WTC11 (cell line): ENCODE measurements at regions not wholly inside any gene's neighbourhood (a gene's known extent, or its start where the extent isn't known, plus 50 kb on each side); places are given as distances from the start of the nearest gene placed in this dataset.

Experiments used
- ATAC-seq: fragments of 200-7000 bp; cut with Tn5 transposase; 2 replicates; pipeline ENCODE4 v1.10.0; 2021; ENCODE audit warnings: mild to moderate bottlenecking, moderate library complexity
- CTCF ChIA-PET: fragments of 300-600 bp; sonication (Branson Sonifier 250); formaldehyde crosslinking; loops from one replicate; lab custom pipeline; 2021; ENCODE audit warnings: antibody characterized with exemption; lab: Charles Lee
- POLR2A ChIA-PET: fragments of 350-600 bp; sonication (Branson Sonifier 250); formaldehyde crosslinking; loops from one replicate; lab custom pipeline; 2021; ENCODE audit warnings: antibody characterized with exemption; lab: Charles Lee
- DNase-seq: peaks from one replicate; pipeline ENCODE4 v3.0.0; 2021; ENCODE audit warnings: low spot score
- H3K27ac Mint-ChIP-seq: 2 replicates; pipeline ENCODE4 v1.8.0; 2021; ENCODE audit warnings: mixed read lengths
- H3K27me3 Mint-ChIP-seq: 2 replicates; pipeline ENCODE4 v1.8.0; 2021; ENCODE audit warnings: low read depth, mild to moderate bottlenecking, moderate library complexity, mixed read lengths
- H3K36me3 Mint-ChIP-seq: 2 replicates; pipeline ENCODE4 v1.8.0; 2021; ENCODE audit warnings: mixed read lengths
- H3K4me1 Mint-ChIP-seq: 2 replicates; pipeline ENCODE4 v1.8.0; 2022; ENCODE audit warnings: mixed read lengths
- H3K4me3 Mint-ChIP-seq: 2 replicates; pipeline ENCODE4 v1.8.0; 2021; ENCODE audit warnings: mild to moderate bottlenecking, moderate library complexity, mixed read lengths
- H3K9me3 Mint-ChIP-seq: 2 replicates; pipeline ENCODE4 v1.8.0; 2021; ENCODE audit warnings: mixed read lengths
- CREB1 ChIP-seq: sonication (generic); formaldehyde crosslinking; IDR thresholded peaks from 2 replicates; pipeline ENCODE4 v1.8.0; 2023; ENCODE audit warnings: mild to moderate bottlenecking, missing genetic modification reagents
- CREM ChIP-seq: sonication (generic); formaldehyde crosslinking; IDR thresholded peaks from 2 replicates; pipeline ENCODE4 v1.8.1; 2022; ENCODE audit warnings: mild to moderate bottlenecking, missing genetic modification reagents, moderate library complexity
- ESRRA ChIP-seq: sonication (generic); formaldehyde crosslinking; IDR thresholded peaks from 2 replicates; pipeline ENCODE4 v1.8.1; 2022; ENCODE audit warnings: mild to moderate bottlenecking, missing genetic modification reagents, borderline replicate concordance
- ETV6 ChIP-seq: sonication (generic); formaldehyde crosslinking; IDR thresholded peaks from 2 replicates; pipeline ENCODE4 v1.8.1; 2022; ENCODE audit warnings: mild to moderate bottlenecking, missing genetic modification reagents
- FOXP1 ChIP-seq: sonication (generic); formaldehyde crosslinking; IDR thresholded peaks from 2 replicates; pipeline ENCODE4 v1.8.0; 2022; ENCODE audit warnings: missing genetic modification reagents, mild to moderate bottlenecking, moderate library complexity, borderline replicate concordance
- GRHL2 ChIP-seq: fragments of 250-450 bp; sonication (Bioruptor Pico); IDR thresholded peaks from 2 replicates; pipeline ENCODE4 v1.8.0; 2022; ENCODE audit warnings: mild to moderate bottlenecking, moderate library complexity; ENCODE audit not compliant: insufficient replicate concordance, severe bottlenecking
- HMGA2 ChIP-seq: fragments of 250-450 bp; sonication (Bioruptor Pico); IDR thresholded peaks from 2 replicates; pipeline ENCODE4 v1.4.0; 2021; ENCODE audit warnings: mild to moderate bottlenecking, moderate library complexity
- NR1H2 ChIP-seq: sonication (generic); formaldehyde crosslinking; IDR thresholded peaks from 2 replicates; pipeline ENCODE4 v1.9.0; 2021; ENCODE audit warnings: mild to moderate bottlenecking, moderate library complexity, missing genetic modification reagents
- PRRX2 ChIP-seq: fragments of 250-450 bp; sonication (Bioruptor Pico); IDR thresholded peaks from 2 replicates; pipeline ENCODE4 v1.8.0; 2021; ENCODE audit warnings: mild to moderate bottlenecking
- SMAD3 ChIP-seq: sonication (generic); formaldehyde crosslinking; IDR thresholded peaks from 2 replicates; pipeline ENCODE4 v1.8.0; 2022; ENCODE audit warnings: missing genetic modification reagents, mild to moderate bottlenecking, borderline replicate concordance
- TCF7 ChIP-seq: sonication (generic); formaldehyde crosslinking; IDR thresholded peaks from 2 replicates; pipeline ENCODE4 v1.8.0; 2022; ENCODE audit warnings: mild to moderate bottlenecking, low read depth, missing genetic modification reagents, moderate library complexity
- ZNF232 ChIP-seq: sonication (generic); formaldehyde crosslinking; IDR thresholded peaks from 2 replicates; pipeline ENCODE4 v1.8.0; 2022; ENCODE audit warnings: mild to moderate bottlenecking, missing genetic modification reagents
- ZNF317 ChIP-seq: sonication (generic); formaldehyde crosslinking; IDR thresholded peaks from 2 replicates; pipeline ENCODE4 v1.8.1; 2023; ENCODE audit warnings: low read depth, mild to moderate bottlenecking, moderate library complexity, missing genetic modification reagents, borderline replicate concordance
- ZNF416 ChIP-seq: fragments of 250-450 bp; sonication (Bioruptor Pico); IDR thresholded peaks from 2 replicates; pipeline ENCODE4 v1.9.0; 2021; ENCODE audit warnings: mild to moderate bottlenecking, inconsistent platforms
- TF ChIP-seq, protein P1 (sequence below): sonication (generic); formaldehyde crosslinking; IDR thresholded peaks from 2 replicates; pipeline ENCODE4 v1.8.1; 2022; ENCODE audit warnings: mild to moderate bottlenecking, moderate library complexity, missing genetic modification reagents
- TF ChIP-seq, protein P2 (sequence below): sonication (generic); formaldehyde crosslinking; IDR thresholded peaks from 2 replicates; pipeline ENCODE4 v1.8.1; 2023; ENCODE audit warnings: mild to moderate bottlenecking, missing genetic modification reagents
- TF ChIP-seq, protein P3 (sequence below): sonication (generic); formaldehyde crosslinking; IDR thresholded peaks from 2 replicates; pipeline ENCODE4 v1.8.1; 2023; ENCODE audit warnings: mild to moderate bottlenecking, moderate library complexity, missing genetic modification reagents
- TF ChIP-seq, protein P4 (sequence below): sonication (generic); formaldehyde crosslinking; IDR thresholded peaks from 2 replicates; pipeline ENCODE4 v1.8.0; 2023; ENCODE audit warnings: missing genetic modification reagents
- TF ChIP-seq, protein P5 (sequence below): fragments of 250-450 bp; sonication (Bioruptor Pico); IDR thresholded peaks from 2 replicates; pipeline ENCODE4 v1.9.0; 2021; ENCODE audit warnings: mild to moderate bottlenecking
- TF ChIP-seq, protein P6 (sequence below): sonication (generic); formaldehyde crosslinking; IDR thresholded peaks from 2 replicates; pipeline ENCODE4 v1.8.0; 2022; ENCODE audit warnings: mild to moderate bottlenecking, missing genetic modification reagents
- TF ChIP-seq, protein P7 (sequence below): fragments of 250-450 bp; sonication (Bioruptor Pico); conservative IDR thresholded peaks from 2 replicates; pipeline ENCODE4 v1.9.0; 2021; ENCODE audit warnings: mild to moderate bottlenecking

DNA sequence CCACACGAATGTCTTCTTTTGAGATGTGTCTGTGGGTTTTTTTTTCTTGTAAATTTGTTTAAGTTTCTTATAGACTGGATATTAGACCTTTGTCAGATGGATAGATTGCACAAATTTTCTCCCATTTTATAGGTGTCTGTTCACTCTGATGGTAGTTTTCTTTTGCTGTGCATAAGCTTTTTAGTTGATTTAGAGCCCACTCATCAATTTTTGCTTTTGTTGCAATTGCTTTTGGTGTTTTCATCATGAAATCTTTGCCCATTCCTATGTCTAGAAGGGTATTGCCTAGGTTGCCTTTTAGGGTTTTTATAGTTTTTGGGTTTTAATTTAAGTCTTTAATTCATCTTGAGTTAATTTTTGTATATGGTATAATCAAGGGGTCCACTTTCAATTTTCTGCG, 57.7 kb downstream of the NKX2-2 start:
- Mint-ChIP-seq H3K36me3 (no peaks in the 10 kb centered on the region), H3K9me3 (no peaks in the 10 kb centered on the region), H3K4me3 (no peak overlapping the region), H3K27ac (no peak overlapping the region), H3K4me1 (no peaks in the 10 kb centered on the region), H3K27me3 (peaks cover 4% of the 10 kb centered on the region; the same call in 1 of the 2 replicates)
- ChIA-PET POLR2A (no interaction called here), CTCF (no interaction called here)
- ATAC-seq (no peak), DNase-seq (no peak)
- TF ChIP-seq FOXP1 (CRISPR knock-in tag) = no peak
- no peak for TF ChIP-seq NR1H2 (CRISPR knock-in tag)
- TF ChIP-seq ZNF232 (CRISPR knock-in tag) = no peak
- TF ChIP-seq ETV6 (CRISPR knock-in tag) = no peak
- TF ChIP-seq, protein P1, sequence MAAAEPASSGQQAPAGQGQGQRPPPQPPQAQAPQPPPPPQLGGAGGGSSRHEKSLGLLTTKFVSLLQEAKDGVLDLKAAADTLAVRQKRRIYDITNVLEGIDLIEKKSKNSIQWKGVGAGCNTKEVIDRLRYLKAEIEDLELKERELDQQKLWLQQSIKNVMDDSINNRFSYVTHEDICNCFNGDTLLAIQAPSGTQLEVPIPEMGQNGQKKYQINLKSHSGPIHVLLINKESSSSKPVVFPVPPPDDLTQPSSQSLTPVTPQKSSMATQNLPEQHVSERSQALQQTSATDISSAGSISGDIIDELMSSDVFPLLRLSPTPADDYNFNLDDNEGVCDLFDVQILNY (CRISPR knock-in tag) = no peak
- TF ChIP-seq, protein P2, sequence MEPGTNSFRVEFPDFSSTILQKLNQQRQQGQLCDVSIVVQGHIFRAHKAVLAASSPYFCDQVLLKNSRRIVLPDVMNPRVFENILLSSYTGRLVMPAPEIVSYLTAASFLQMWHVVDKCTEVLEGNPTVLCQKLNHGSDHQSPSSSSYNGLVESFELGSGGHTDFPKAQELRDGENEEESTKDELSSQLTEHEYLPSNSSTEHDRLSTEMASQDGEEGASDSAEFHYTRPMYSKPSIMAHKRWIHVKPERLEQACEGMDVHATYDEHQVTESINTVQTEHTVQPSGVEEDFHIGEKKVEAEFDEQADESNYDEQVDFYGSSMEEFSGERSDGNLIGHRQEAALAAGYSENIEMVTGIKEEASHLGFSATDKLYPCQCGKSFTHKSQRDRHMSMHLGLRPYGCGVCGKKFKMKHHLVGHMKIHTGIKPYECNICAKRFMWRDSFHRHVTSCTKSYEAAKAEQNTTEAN = no peak
- TF ChIP-seq, protein P3, sequence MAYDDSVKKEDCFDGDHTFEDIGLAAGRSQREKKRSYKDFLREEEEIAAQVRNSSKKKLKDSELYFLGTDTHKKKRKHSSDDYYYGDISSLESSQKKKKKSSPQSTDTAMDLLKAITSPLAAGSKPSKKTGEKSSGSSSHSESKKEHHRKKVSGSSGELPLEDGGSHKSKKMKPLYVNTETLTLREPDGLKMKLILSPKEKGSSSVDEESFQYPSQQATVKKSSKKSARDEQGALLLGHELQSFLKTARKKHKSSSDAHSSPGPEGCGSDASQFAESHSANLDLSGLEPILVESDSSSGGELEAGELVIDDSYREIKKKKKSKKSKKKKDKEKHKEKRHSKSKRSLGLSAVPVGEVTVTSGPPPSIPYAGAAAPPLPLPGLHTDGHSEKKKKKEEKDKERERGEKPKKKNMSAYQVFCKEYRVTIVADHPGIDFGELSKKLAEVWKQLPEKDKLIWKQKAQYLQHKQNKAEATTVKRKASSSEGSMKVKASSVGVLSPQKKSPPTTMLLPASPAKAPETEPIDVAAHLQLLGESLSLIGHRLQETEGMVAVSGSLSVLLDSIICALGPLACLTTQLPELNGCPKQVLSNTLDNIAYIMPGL = no peak
- TF ChIP-seq CREB1 = no peak
- no peak for TF ChIP-seq CREM
- TF ChIP-seq, protein P4, sequence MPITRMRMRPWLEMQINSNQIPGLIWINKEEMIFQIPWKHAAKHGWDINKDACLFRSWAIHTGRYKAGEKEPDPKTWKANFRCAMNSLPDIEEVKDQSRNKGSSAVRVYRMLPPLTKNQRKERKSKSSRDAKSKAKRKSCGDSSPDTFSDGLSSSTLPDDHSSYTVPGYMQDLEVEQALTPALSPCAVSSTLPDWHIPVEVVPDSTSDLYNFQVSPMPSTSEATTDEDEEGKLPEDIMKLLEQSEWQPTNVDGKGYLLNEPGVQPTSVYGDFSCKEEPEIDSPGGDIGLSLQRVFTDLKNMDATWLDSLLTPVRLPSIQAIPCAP = no peak
- no peak for TF ChIP-seq ZNF416 (CRISPR knock-in tag)

DNA sequence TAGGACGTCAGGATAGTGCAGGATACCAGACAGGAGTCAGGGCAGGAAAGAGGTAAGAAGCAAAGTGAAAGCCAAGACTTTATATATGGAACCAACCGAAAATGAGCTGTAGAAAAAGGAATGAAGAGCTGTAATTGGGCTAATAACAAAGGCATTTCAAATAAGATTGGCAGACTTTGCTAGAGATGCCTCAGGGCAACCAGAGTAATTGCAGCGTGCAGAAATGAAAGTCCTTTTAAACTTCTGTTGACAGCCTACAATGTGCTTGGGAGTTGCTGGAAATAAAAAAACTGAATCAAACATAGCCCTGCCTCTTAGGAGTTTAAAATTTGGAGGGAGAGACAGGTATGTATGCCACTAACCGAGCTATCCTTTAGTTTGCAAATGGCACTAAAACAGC, 56.4 kb upstream of the NKX2-4 start:
- CTCF ChIA-PET = interaction anchor here (0.9 to 1.3 kb wide), 3 partner anchors 51 to 628 kb away, joined by 3 read pairs; no protein-coding TSS in a partner anchor
- Mint-ChIP-seq H3K27me3 (no peaks in the 10 kb centered on the region; the same call in 1 of the 2 replicates), H3K27ac (no peak overlapping the region), H3K4me3 (no peak overlapping the region), H3K36me3 (no peaks in the 10 kb centered on the region), H3K9me3 (no peaks in the 10 kb centered on the region), H3K4me1 (no peaks in the 10 kb centered on the region)
- no peak for DNase-seq
- TF ChIP-seq, protein P3 = no peak
- no peak for TF ChIP-seq FOXP1 (CRISPR knock-in tag)
- POLR2A ChIA-PET = no interaction called here
- ATAC-seq = no peak

DNA sequence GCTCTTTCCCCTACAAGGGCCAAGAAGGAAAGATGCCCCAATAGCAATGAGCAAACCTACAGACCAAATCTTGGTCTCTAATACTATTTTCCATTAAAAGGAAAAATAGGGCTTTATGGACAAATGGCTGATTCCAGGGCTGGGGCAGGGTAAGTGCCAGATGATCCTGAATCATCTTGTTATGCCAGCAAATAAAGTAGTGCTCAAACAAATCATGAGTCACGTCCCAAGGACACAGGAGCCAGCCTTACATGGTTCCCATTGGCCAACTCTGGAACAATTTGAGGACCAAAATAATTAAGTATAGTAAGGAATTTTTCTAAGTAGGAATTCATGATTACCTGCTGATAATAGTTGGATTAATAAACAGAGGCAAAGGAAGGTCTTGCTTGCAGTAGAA, 53.2 kb upstream of the NKX2-4 start:
- DNase-seq (no peak), ATAC-seq (no peak)
- CTCF ChIA-PET = no interaction called here
- H3K4me1 Mint-ChIP-seq = no peaks in the 10 kb centered on the region
- H3K4me3 Mint-ChIP-seq = no peak overlapping the region
- H3K27ac Mint-ChIP-seq = no peak overlapping the region
- no peaks in the 10 kb centered on the region; the same call in 1 of the 2 replicates for H3K27me3 Mint-ChIP-seq
- POLR2A ChIA-PET = no interaction called here
- H3K36me3 Mint-ChIP-seq = no peaks in the 10 kb centered on the region
- H3K9me3 Mint-ChIP-seq = no peaks in the 10 kb centered on the region
- TF ChIP-seq, protein P5, sequence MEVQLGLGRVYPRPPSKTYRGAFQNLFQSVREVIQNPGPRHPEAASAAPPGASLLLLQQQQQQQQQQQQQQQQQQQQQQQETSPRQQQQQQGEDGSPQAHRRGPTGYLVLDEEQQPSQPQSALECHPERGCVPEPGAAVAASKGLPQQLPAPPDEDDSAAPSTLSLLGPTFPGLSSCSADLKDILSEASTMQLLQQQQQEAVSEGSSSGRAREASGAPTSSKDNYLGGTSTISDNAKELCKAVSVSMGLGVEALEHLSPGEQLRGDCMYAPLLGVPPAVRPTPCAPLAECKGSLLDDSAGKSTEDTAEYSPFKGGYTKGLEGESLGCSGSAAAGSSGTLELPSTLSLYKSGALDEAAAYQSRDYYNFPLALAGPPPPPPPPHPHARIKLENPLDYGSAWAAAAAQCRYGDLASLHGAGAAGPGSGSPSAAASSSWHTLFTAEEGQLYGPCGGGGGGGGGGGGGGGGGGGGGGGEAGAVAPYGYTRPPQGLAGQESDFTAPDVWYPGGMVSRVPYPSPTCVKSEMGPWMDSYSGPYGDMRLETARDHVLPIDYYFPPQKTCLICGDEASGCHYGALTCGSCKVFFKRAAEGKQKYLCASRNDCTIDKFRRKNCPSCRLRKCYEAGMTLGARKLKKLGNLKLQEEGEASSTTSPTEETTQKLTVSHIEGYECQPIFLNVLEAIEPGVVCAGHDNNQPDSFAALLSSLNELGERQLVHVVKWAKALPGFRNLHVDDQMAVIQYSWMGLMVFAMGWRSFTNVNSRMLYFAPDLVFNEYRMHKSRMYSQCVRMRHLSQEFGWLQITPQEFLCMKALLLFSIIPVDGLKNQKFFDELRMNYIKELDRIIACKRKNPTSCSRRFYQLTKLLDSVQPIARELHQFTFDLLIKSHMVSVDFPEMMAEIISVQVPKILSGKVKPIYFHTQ (CRISPR knock-in tag) = no peak
- TF ChIP-seq HMGA2 = no peak
- TF ChIP-seq, protein P6, sequence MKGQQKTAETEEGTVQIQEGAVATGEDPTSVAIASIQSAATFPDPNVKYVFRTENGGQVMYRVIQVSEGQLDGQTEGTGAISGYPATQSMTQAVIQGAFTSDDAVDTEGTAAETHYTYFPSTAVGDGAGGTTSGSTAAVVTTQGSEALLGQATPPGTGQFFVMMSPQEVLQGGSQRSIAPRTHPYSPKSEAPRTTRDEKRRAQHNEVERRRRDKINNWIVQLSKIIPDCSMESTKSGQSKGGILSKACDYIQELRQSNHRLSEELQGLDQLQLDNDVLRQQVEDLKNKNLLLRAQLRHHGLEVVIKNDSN = no peak
- no peak for TF ChIP-seq SMAD3 (CRISPR knock-in tag)
- TF ChIP-seq GRHL2 = no peak
- TF ChIP-seq, protein P7, sequence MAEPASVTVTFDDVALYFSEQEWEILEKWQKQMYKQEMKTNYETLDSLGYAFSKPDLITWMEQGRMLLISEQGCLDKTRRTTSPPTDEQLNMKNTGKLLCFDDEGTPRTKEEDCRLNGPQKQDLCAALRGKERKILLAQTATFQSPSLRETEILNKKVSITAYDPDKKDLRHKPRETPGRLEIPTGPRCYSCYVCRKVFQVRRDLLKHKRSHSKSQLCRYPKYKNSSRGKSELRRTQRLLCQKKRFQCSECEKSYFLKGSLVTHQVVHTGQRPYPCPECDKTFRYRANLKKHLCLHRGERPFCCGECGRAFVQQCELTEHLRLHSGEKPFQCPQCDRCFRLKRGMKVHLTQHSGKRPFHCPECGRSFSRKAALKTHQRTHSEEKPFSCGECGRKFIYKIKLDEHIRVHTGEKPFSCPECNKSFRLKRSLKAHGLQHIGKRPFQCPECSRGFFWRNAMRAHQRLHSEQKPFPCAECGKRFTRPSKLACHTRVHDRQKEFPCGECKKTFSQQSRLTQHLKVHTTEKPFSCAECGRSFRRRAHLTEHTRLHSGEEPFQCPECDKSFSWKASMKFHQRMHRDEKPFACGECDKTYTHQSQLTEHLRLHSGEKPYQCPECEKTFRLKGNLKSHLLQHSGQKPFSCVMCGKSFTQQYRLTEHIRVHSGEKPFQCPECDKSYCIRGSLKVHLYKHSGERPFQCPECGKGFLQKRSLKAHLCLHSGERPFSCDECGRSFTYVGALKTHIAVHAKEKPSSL (CRISPR knock-in tag) = no peak
- TF ChIP-seq TCF7 (CRISPR knock-in tag) = no peak
- no peak for TF ChIP-seq PRRX2 (CRISPR knock-in tag)
- no peak for TF ChIP-seq ZNF317
- no peak for TF ChIP-seq ESRRA
